ENCODE measurements at regions not wholly inside any gene's neighbourhood (a gene's known extent, or its start where the extent isn't known, plus 50 kb on each side); places are given as distances from the start of the nearest gene placed in this dataset.

DNA sequence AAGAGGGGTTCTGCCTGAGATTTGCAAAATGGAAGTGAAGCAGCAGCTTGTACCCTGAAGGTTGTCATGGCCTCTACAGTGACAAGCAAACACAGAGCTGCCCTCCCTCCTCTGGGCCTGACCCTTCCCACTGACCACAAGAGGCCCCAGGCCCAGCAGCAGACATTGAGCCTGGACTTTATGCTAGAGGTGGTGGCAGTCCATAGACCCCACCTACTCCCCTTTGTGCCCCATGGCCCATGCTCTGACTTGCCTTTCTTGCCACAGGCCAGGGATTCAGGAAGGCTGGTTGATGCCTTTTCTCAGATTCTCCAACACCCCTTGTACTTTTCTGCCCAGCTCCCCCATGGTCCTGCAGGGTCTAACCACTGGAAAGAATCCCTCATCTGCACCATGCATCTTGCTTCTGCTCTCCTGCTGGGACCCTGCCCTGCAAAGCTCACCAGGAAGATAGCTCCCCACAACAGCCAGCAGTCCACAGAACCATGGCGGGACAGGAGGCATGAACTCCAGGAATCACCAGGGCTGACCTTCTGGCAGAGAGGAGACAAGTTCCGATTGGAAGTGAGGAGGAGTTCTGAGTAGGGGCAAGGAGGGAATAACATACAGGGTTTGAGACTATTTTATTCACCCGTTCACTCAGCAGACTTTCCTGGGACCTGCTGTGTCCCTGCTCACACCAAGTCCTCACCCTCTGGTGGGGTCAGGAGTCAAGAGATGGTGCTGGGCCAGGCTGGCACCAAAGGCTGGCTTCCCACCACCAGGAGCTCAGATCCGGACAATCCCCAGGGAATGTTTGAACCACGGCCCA, 263.8 kb downstream of the SYK start:
- peaks cover 6% of the 10 kb centered on the region for H3K27me3 Mint-ChIP-seq (ENCODE audit: low read depth, poor library complexity)
- H3K4me3 Mint-ChIP-seq, result no peak overlapping the region
- H3K36me3 Mint-ChIP-seq (ENCODE audit: low read depth), result no peaks in the 10 kb centered on the region
- DNase-seq, result no peak
- H3K4me1 Mint-ChIP-seq, result peaks cover 18% of the 10 kb centered on the region
- TF ChIP-seq CTCF (IDR thresholded peaks at IDR 0.05), result no peak
- H3K9me3 Mint-ChIP-seq, result peaks cover 21% of the 10 kb centered on the region
- no peak overlapping the region for H3K27ac Mint-ChIP-seq

DNA sequence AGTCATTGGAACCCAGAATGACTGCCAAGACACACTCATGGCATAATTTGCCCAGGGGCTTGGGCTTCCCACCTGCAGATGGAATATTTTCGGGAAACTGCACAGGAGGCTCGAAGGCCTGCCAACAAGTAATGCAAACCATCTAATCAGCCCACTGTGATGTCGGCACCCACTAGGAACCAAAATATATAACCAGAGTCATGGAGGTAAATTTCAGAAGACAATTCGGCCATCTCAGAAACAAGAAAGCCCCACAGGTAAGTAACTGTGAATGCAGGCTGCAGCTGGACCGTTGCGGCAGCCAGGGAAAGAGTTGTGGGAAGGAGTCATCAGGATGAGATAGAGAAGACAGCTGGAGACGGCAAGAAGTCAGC, 264.4 kb downstream of the SYK start:
- Mint-ChIP-seq H3K27ac (no peak overlapping the region), H3K4me3 (no peak overlapping the region), H3K4me1 (peaks cover 12% of the 10 kb centered on the region), H3K36me3 (ENCODE audit: low read depth) (no peaks in the 10 kb centered on the region), H3K27me3 (ENCODE audit: low read depth, poor library complexity) (peaks cover 6% of the 10 kb centered on the region), H3K9me3 (peaks cover 21% of the 10 kb centered on the region)
- no peak for TF ChIP-seq CTCF (IDR thresholded peaks at IDR 0.05)
- no peak for DNase-seq

DNA sequence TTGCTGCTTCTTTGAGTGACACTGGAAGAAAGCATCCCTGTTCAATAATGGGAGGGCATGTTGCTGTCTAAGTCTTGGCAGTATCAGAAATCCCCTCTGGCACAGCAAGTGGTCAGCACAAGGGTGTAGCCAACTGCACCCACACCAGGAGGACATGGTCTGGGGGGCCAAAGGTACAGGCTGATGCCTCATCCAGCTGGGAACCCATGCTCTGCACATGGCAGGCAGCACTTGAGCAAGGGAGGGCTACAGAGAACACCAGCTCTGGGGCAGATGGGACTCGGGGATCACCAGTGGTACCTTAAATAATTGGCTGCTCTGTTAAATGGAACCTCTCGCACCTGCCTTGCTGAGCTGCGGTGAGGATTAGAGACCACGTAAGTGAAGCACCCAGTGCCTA, 265.2 kb downstream of the SYK start:
- Mint-ChIP-seq H3K9me3 (peaks cover 15% of the 10 kb centered on the region), H3K4me1 (peaks cover 11% of the 10 kb centered on the region), H3K27ac (no peak overlapping the region), H3K4me3 (no peak overlapping the region), H3K27me3 (ENCODE audit: low read depth, poor library complexity) (peaks cover 6% of the 10 kb centered on the region), H3K36me3 (ENCODE audit: low read depth) (no peaks in the 10 kb centered on the region)
- no peak for DNase-seq
- no peak for TF ChIP-seq CTCF (IDR thresholded peaks at IDR 0.05)

DNA sequence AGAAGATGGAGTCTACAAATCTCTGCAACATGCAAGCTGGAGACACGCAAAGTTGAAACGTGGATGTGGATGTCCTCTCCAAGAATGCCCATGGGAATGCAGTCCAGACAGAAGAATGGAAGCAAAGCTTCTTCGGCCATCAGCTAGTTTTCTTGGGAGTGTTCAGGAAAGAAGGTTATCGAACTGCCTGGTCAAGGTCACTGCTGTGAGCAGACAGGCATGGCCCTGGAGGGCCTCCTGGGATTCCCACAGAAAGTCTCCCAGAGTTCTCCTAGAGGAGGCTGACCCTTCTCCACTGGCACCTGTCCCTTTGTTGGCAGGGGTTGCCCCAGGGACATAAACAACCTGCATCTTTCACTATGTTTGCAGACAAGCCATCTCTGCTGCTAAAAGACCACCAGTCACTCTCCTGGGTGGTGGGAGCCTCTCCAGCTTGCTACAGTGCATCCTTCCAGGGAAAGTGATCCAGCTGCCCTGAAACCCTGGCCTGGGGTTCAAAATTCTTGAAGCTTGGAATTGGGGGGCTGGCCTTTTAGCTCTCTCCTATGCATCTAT, 265.8 kb downstream of the SYK start:
- TF ChIP-seq CTCF (IDR thresholded peaks at IDR 0.05), result no peak
- no peak overlapping the region for H3K4me3 Mint-ChIP-seq
- peaks cover 13% of the 10 kb centered on the region for H3K9me3 Mint-ChIP-seq
- H3K4me1 Mint-ChIP-seq, result peaks cover 8% of the 10 kb centered on the region
- H3K27me3 Mint-ChIP-seq (ENCODE audit: low read depth, poor library complexity), result peaks cover 6% of the 10 kb centered on the region
- H3K27ac Mint-ChIP-seq, result no peak overlapping the region
- no peak for DNase-seq
- no peaks in the 10 kb centered on the region for H3K36me3 Mint-ChIP-seq (ENCODE audit: low read depth)

DNA sequence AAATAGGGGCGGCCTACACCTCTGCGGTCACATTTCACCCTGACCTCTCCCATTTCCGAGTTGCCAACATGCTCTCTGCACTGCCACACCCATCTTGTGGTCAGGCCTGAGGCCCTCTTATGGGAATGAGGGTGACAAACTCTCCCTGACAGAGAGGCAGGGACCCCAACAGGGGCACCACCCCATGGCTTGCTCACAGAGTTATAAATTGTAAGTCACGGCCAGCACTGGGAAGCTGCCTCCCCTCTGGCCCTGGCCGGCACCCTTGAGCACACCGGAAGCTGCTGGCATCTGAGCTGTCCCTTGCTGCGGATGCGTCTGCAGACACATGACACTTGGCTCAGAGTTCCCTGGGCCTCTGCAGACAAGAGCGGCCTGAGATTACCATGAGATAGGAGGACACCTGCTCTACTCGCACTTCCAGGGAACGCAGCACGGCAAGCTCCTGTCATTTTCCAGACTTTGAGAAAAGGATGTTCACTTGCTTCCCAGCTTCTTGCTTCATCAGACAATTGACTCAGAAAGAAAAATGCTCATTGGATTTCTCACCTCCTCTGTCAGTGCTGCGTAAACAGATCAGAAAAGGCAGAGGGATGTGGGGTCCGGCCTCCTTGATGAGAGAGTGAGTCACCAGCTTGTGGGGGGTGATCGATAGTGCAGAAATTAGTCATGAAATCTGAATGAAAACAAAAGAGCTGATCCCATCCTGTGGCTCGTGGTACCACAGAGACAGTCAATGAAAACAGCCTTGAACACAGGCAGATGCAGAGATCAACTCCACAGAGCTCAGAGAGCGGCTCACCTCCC, 269.8 kb downstream of the SYK start:
- DNase-seq, result no peak
- Mint-ChIP-seq H3K27ac (peak overlapping the region; percentile 63), H3K4me3 (no peak overlapping the region), H3K4me1 (peaks cover 13% of the 10 kb centered on the region), H3K36me3 (ENCODE audit: low read depth) (no peaks in the 10 kb centered on the region), H3K9me3 (peaks cover 9% of the 10 kb centered on the region), H3K27me3 (ENCODE audit: low read depth, poor library complexity) (peaks cover 13% of the 10 kb centered on the region)
- TF ChIP-seq CTCF (IDR thresholded peaks at IDR 0.05), result no peak

Measured in nephron progenitor cell (in vitro differentiated cells).